ENCODE measurements at regions not wholly inside any gene's neighbourhood (a gene's known extent, or its start where the extent isn't known, plus 50 kb on each side); places are given as distances from the start of the nearest gene placed in this dataset.

- TF ChIP-seq CTCF (IDR thresholded peaks at IDR 0.05) (no peak), EP300 (IDR thresholded peaks at IDR 0.05) (no peak), POLR2AphosphoS5 (IDR thresholded peaks at IDR 0.05) (no peak), POLR2A (IDR thresholded peaks at IDR 0.05) (no peak)
Observed at GRCh38 chr21:15172963-15173362, 108.2 kb upstream of the NRIP1 start.
